ENCODE measurements at regions not wholly inside any gene's neighbourhood (a gene's known extent, or its start where the extent isn't known, plus 50 kb on each side); places are given as distances from the start of the nearest gene placed in this dataset.

- TF ChIP-seq, protein P1, sequence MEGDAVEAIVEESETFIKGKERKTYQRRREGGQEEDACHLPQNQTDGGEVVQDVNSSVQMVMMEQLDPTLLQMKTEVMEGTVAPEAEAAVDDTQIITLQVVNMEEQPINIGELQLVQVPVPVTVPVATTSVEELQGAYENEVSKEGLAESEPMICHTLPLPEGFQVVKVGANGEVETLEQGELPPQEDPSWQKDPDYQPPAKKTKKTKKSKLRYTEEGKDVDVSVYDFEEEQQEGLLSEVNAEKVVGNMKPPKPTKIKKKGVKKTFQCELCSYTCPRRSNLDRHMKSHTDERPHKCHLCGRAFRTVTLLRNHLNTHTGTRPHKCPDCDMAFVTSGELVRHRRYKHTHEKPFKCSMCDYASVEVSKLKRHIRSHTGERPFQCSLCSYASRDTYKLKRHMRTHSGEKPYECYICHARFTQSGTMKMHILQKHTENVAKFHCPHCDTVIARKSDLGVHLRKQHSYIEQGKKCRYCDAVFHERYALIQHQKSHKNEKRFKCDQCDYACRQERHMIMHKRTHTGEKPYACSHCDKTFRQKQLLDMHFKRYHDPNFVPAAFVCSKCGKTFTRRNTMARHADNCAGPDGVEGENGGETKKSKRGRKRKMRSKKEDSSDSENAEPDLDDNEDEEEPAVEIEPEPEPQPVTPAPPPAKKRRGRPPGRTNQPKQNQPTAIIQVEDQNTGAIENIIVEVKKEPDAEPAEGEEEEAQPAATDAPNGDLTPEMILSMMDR (IDR thresholded peaks at IDR 0.05; ENCODE audit: low read depth, low read length) = no peak
- no peak for DNase-seq (ENCODE audit: extremely low read depth, low read depth)
These were observed 193.6 kb downstream of the FAM76B start for GRCh38 chr11:95595973-95596489.

DNA sequence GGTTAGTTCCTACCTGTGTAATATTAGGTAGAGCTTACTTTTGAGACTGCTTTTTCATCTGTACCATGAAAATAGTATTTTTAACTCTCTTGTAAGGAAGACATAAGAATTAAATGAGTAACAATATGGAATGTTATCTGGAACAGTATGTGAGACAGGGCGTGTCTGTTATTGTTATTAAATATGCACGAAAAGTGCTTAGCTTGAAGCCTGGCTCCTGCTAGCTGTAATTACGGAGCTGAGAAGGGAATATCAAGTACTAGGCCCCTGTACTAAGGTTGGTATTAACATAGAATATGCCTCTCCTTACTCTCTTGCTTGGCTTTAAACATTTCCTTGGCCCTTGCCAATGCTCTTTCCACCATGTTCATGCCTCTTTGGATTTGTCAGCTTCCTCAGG, 194.0 kb downstream of the FAM76B start:
- no peak for DNase-seq (ENCODE audit: extremely low read depth, low read depth)
- TF ChIP-seq, protein P1 (IDR thresholded peaks at IDR 0.05; ENCODE audit: low read depth, low read length) = no peak

- DNase-seq (ENCODE audit: extremely low read depth, low read depth) = no peak
These were observed 196.5 kb downstream of the FAM76B start for GRCh38 chr11:95593111-95593510.

GRCh38 chr11:95592471-95592870, 197.1 kb downstream of the FAM76B start:
- no peak for DNase-seq (ENCODE audit: extremely low read depth, low read depth)
- TF ChIP-seq, protein P1 (IDR thresholded peaks at IDR 0.05; ENCODE audit: low read depth, low read length) = no peak

More at GRCh38 chr11:95593111-95593510, 196.5 kb downstream of the FAM76B start:
- TF ChIP-seq, protein P1 (IDR thresholded peaks at IDR 0.05; ENCODE audit: low read depth, low read length) = no peak

GRCh38 chr11:95589893-95590612, 199.5 kb downstream of the FAM76B start:
- TF ChIP-seq, protein P1 (IDR thresholded peaks at IDR 0.05; ENCODE audit: low read depth, low read length) = no peak

DNA sequence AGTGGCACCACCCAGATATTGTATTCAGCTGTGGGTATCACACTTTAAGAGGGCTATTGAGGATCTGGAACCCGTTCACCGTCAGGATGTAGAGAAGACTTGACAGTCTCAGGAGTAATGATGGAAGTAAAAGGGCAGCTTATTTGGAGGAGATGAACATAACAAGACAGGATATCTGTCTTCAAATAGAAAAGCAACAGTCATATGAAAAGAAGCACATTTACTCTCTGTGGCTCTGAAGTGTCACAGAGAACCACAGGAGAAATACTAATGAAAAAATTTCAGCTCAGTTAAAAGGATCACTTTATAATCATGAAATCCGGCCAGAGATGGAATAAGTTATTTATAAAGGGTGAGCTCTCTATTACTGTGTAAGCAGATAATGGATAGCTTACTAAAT, 200.8 kb downstream of the FAM76B start:
- TF ChIP-seq, protein P1 (IDR thresholded peaks at IDR 0.05; ENCODE audit: low read depth, low read length) = no peak
- no peak for DNase-seq (ENCODE audit: extremely low read depth, low read depth)

More at GRCh38 chr11:95589893-95590612, 199.5 kb downstream of the FAM76B start:
- no peak for DNase-seq (ENCODE audit: extremely low read depth, low read depth)

DNA sequence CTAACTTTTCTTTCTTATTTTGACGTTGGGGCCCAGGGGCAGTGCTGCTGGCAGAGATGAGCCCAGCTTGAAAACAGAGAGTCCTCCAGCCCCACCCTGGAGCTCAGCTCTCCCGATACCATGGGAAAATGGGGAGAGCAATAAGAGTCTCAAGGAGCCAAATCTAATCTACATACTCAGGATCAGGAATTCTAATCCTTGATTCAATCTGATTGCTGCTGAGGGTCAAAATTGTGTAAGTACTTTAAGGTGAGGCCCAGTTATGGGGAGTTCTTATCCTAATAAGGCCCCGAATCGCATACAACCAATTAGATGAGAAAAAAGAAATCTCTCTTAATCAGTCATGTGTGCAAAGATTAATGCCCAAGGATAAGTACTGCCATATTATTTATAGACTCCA, 202.9 kb downstream of the FAM76B start:
- no peak for DNase-seq (ENCODE audit: extremely low read depth, low read depth)
- TF ChIP-seq, protein P1 (IDR thresholded peaks at IDR 0.05; ENCODE audit: low read depth, low read length) = no peak

Measured in AG09319 (cell line).